NCI-H748 (cell line): ENCODE measurements at regions not wholly inside any gene's neighbourhood (a gene's known extent, or its start where the extent isn't known, plus 50 kb on each side); places are given as distances from the start of the nearest gene placed in this dataset.

Source experiments
- DNase-seq: peaks from one replicate; lab custom pipeline; 2025; ENCODE audit not compliant: unreplicated experiment; lab: John Stamatoyannopoulos, UW

- no peak for DNase-seq
Observed at GRCh38 chr9:121550041-121550440, 50.4 kb upstream of the GGTA1 start.

- peak; percentile 76 for DNase-seq
Observed at GRCh38 chr9:121550569-121551512, 51.2 kb upstream of the GGTA1 start.

GRCh38 chr9:121551985-121552753 is 52.5 kb upstream of the GGTA1 start:
- DNase-seq, result no peak

- DNase-seq, result no peak
Observed at GRCh38 chr9:121556082-121556481, 56.4 kb upstream of the GGTA1 start.

GRCh38 chr9:121556580-121556979 is 56.9 kb upstream of the GGTA1 start:
- no peak for DNase-seq

- no peak for DNase-seq
Observed at GRCh38 chr9:121557581-121558447, 58.2 kb upstream of the GGTA1 start.

- DNase-seq, result no peak
Observed at GRCh38 chr9:121558473-121558872, 58.8 kb upstream of the GGTA1 start.

- DNase-seq, result no peak
Observed at GRCh38 chr9:121559183-121559582, 59.5 kb upstream of the GGTA1 start.

- DNase-seq, result no peak
Observed at GRCh38 chr9:121560921-121561320, 61.3 kb upstream of the GGTA1 start.

GRCh38 chr9:121561385-121562222 is 62.0 kb upstream of the GGTA1 start:
- DNase-seq, result no peak

GRCh38 chr9:121562301-121562700 is 62.7 kb upstream of the GGTA1 start:
- DNase-seq, result no peak

GRCh38 chr9:121563425-121563824 is 63.8 kb upstream of the GGTA1 start:
- DNase-seq, result no peak

- DNase-seq, result no peak
Observed at GRCh38 chr9:121563881-121564460, 64.3 kb upstream of the GGTA1 start.

- DNase-seq, result no peak
Observed at GRCh38 chr9:121564504-121565260, 65.0 kb upstream of the GGTA1 start.

- no peak for DNase-seq
Observed at GRCh38 chr9:121566481-121567465, 67.1 kb upstream of the GGTA1 start.

- no peak for DNase-seq
Observed at GRCh38 chr9:121567500-121568342, 68.1 kb upstream of the GGTA1 start.
